GM10266 (cell line): ENCODE measurements at regions not wholly inside any gene's neighbourhood (a gene's known extent, or its start where the extent isn't known, plus 50 kb on each side); places are given as distances from the start of the nearest gene placed in this dataset.
"Not testable (repeated sequence)": the region's sequence is repeated elsewhere in the genome, so short reads cannot be mapped to it uniquely, and the experiment has no call there.

Experiments
- DNase-seq: peaks from one replicate; pipeline ENCODE4 v3.0.0; 2012; ENCODE audit errors: extremely low spot score
- TF ChIP-seq, protein P1 (sequence below): IDR thresholded peaks from 2 replicates; pipeline ENCODE4 v1.5.1; 2012; ENCODE audit warnings: mild to moderate bottlenecking, low read depth; ENCODE audit not compliant: control insufficient read depth, insufficient read depth; ENCODE audit errors: missing control alignments

DNA sequence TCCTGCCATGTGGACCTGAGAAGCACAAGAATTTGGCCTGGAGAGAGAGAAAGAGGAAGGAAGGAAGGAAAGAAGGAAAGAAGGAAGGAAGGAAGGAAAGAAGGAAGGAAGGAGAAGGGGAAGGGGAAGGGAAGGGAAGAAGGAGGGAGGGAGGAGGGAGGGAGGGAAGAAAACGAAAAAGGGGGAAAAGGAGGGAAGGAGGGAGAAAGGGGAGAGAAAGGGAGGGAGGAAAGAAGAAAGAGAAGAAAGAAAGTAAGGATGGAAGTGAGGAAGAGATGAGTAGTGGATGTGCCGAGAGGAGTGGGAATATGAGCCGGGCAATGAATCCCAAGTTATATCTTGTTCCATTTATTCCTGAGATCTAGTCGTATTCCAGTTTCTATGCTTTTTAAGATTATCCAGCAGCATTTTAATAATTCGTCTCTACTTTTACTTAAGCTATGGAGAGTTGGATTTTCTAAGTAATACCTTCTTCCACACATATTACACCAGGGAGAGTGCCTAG lies 247.8 kb downstream of the TDRD15 start:
- TF ChIP-seq, protein P1, sequence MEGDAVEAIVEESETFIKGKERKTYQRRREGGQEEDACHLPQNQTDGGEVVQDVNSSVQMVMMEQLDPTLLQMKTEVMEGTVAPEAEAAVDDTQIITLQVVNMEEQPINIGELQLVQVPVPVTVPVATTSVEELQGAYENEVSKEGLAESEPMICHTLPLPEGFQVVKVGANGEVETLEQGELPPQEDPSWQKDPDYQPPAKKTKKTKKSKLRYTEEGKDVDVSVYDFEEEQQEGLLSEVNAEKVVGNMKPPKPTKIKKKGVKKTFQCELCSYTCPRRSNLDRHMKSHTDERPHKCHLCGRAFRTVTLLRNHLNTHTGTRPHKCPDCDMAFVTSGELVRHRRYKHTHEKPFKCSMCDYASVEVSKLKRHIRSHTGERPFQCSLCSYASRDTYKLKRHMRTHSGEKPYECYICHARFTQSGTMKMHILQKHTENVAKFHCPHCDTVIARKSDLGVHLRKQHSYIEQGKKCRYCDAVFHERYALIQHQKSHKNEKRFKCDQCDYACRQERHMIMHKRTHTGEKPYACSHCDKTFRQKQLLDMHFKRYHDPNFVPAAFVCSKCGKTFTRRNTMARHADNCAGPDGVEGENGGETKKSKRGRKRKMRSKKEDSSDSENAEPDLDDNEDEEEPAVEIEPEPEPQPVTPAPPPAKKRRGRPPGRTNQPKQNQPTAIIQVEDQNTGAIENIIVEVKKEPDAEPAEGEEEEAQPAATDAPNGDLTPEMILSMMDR = no peak

DNA sequence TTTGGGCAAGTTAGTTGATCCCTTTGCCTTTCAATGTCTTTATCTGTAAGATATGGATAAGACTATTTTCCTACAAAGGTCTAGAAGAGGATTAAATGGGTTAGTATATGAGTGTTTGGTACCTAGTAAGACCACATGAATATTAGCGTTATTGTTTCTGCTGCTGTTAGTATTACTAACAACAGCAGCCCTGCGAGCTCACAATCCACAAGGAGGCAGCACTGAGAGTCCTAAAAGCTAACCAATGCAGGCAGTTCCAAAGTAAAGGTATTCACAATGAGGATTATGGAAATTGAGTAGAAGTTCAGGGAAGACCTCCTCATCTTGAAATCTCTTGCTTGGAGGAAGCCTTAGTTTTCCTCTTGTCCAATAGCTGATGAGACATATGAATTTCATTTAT lies 248.9 kb downstream of the TDRD15 start:
- no peak for DNase-seq
- TF ChIP-seq, protein P1 = peak; percentile 36

More for the DNA sequence above, 247.8 kb downstream of the TDRD15 start:
- DNase-seq = no peak

DNA sequence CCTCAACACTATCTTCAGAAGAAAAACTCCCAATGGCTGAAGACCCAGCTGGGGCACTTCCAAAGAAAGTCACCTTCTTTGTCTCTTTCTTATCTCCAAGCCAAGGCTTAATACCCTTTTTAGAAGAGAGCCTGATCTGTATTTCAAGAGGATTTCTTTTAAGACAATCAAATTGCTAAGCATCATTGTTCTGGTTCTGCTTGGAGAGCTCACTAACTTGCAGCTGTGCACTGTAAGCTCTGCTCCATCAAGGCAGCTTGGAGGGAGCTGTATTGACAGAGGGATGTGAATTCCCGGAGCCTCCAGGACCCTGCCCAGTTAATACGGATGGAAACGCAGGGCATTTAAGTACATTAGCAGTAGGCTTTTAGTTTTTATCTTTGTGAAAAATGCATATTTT lies 253.1 kb downstream of the TDRD15 start:
- TF ChIP-seq, protein P1 = no peak
- DNase-seq = no peak

DNA sequence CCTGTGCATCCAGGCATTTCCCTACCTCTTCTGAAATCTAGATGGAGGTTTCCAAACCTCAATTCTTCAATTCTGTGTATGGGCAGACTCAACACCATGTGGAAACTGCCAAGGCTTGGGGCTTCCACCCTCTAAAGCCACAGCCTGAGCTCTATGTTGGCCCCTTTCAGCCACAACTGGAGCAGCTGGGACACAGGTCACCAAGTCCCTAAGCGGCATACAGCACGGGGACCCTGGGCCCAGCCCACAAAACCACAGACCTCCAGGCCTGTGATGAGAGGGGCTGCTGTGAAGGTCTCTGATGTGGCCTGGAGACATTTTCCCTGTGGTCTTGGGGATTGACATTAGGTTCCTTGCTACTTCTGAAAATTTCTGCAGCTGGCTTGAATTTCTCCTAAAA lies 255.4 kb downstream of the TDRD15 start:
- no peak for DNase-seq
- TF ChIP-seq, protein P1 = no peak

DNA sequence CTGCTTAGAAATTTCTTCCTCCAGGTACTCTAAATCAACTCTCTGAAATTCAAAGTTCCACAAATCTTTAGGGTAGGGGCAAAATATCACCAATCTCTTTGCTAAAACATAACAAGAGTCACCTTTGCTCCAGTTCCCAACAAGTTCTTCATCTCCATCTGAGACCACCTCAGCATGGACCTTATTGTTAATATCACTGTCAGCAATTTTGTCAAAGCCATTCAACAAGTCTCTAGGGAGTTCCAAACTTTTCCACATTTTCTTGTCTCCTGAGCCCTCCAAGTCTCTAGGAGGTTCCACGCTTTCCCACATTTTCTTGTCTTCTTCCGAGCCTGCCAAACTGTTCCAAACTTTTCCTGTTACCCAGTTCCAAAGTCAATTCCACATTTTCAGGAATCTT lies 255.9 kb downstream of the TDRD15 start:
- DNase-seq = not testable (repeated sequence)

DNA sequence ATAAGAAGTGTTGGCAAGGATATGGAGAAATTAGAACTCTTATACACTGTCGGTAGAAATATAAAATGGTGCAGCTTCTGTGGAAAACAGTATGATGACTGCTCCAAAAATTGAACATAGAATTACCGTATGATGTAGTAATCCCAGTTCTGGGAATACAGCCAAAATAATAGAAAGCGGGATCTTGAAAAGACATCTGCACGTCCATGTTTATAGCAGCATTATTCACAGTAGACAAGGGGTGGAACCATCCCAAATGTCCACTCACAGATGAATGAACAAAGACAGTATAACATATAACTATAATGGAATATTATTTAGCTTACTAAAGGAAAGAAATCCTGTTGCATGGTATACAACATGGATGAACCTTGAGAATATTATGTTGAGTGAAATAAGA lies 257.7 kb downstream of the TDRD15 start:
- DNase-seq = no peak
- TF ChIP-seq, protein P1 = no peak

DNA sequence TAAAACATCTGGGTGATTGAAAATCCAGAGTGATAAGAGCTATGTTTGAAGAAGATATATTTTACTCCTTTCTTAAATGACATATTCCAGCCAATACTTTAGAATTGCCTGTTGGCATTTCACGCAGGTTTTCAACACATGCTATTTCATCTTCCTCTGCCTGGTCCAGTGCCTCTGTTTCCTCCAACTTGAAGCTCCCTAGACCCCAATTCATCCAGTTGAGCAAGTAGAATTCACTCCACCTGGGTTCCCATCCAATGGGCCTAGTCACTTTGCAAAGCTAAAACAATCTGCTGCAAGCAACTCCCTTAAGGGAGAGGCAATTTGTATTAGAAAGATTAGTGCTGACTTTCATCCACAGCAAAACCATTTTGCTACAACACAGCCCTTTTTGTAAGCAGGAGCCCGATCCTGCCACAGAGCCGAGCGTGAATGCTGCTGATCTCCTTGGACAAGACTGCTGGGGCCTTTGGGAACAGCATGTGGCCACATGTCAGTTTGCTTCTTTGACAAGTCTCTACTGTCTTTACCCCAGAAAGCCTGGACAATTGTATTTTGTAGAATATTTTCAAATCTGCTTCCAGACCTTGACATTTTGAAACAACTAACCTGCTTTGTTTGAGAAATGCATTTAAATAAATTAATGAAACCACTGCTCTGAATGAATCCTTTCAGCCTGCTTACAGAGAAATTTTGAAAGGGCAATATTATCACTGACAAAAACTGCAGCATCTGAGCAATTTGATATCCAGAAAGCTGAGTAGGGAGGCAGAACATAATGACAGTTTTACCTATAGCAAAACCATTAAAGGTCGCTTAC lies 259.1 kb downstream of the TDRD15 start:
- DNase-seq = no peak
- TF ChIP-seq, protein P1 = no peak

DNA sequence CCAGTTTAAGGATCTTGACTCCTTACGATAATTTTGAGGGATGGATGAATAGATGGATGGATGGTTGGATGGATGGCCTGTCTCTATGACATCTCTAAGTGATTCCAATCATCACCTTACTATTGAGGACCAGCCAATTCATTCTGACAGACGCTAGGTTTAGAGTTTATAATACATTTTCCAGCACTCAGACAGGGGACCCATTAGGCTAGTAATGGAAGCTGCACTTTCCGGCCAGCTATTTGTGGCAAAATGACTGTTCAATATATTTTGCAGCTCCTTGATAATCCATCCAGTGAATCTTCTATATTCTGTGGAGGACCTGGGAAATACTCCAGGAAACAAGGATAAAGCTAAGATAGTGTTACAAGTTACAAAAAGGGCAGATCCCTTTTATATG lies 262.9 kb downstream of the TDRD15 start:
- DNase-seq = no peak
- TF ChIP-seq, protein P1 = no peak
